ENCODE measurements at regions not wholly inside any gene's neighbourhood (a gene's known extent, or its start where the extent isn't known, plus 50 kb on each side); places are given as distances from the start of the nearest gene placed in this dataset.
A peak's percentile ranks its signal among the peaks of the same experiment; 100 is the strongest.
"Not testable (repeated sequence)": the region's sequence is repeated elsewhere in the genome, so short reads cannot be mapped to it uniquely, and the experiment has no call there.

DNA sequence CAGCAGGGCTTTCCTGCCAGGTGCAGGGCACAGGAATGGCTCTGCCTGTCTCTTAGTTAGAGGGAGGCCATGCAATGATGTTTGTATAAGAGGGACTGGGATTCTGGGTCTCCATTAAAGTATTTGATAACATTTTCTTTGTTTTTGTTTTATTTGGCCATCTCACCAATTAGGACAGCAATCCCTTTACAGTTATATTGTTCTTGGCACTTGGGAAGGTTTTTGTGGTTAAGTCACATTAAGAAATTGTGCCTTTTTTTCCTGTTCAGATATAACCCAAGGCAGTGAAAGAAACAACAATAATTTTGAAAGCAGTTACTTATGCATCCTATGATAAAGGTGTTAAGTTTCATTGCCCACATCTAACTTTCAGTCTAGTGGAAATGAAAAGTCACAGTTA, 237.4 kb upstream of the PRSS58 start:
- DNase-seq, result not testable (repeated sequence)

- DNase-seq, result no peak
These were observed 236.2 kb upstream of the PRSS58 start for GRCh38 chr7:142494021-142494420.

- DNase-seq, result no peak
These were observed 231.0 kb upstream of the PRSS58 start for GRCh38 chr7:142488842-142489241.

- no peak for DNase-seq
These were observed 230.3 kb upstream of the PRSS58 start for GRCh38 chr7:142488036-142488633.

GRCh38 chr7:142487565-142487964, 229.7 kb upstream of the PRSS58 start:
- DNase-seq, result not testable (repeated sequence)

- DNase-seq, result no peak
These were observed 229.3 kb upstream of the PRSS58 start for GRCh38 chr7:142487124-142487523.

DNA sequence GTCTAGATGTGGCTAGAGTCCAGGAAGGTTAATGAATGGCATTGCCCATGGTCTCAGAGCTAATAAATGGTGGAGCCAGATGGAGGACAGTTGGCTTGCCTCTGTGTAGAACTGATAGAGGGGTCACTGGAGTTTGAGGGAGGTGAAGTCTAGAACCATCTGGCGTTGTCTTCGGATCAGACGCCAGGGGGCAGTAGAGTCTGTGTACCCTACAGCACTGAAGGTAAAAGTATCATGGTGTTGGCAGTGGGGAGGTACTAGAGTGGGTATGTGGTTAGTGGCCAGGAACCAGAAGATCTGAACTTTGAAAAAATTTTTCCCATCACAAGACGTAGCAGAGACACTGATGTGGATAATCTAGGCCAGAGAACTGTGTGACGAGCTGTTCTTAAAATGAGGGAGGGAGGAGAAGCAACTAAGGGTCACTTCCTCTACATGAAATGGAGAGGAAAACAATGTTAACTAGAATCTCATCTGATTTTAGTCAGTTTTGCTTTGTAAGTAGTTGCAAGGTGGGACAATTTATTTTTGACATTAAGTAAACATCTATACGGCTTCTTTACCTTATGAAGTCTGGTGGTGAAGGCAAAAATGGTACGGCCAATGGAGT, 227.9 kb upstream of the PRSS58 start:
- DNase-seq, result no peak

GRCh38 chr7:142483659-142484317, 225.9 kb upstream of the PRSS58 start:
- DNase-seq, result no peak

DNA sequence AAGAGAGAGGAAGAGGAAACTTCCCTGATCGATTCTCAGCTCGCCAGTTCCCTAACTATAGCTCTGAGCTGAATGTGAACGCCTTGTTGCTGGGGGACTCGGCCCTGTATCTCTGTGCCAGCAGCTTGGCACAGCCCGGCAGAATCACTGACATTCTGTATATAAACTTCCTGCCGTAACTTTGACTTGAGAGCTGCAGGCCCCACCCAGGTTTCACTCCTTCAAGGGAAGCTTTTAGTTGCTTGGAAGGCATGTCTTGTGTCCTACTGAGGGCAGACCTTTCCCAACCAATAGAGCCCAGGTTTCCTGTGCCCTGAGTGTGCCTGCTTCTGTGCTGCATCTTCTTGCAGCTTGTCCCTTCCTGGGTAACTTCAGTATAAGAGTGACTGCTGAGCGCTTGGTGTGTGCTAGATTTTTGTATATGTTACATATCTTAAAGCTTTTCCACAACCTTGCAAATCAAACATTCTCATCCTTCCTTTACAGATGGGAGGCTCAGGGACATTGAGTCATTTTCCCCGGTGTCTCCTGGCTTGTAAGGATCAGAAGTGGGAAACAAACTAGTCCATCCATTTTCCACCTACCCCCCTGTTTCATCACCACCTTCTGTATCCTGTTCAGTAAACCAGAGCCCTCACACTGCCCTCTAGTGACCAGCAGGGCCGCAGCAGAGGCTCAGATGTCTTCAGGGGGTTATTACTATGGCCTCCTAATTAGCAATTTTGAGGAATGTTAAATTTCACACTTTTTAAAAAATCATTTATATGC, 225.2 kb upstream of the PRSS58 start:
- peak; percentile 60 for DNase-seq

DNA sequence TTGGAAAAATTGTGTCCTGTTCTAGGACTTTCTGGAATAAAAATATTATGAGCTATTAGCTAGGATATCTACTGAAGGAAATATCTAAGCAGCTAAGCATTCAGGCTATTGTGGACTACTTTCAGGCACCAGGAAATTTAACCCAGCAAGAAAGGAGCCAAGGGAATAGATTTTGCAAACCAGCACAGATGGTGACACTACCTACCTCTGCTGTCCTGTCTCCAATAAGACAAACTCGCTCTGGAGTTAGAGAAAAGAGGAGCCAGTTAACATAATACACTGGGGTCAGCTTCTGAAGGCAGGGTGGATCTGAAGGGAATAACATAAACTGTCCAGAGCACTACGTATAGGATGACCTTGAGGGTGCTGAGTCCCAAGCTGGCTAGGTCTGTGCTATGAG, 223.7 kb upstream of the PRSS58 start:
- DNase-seq, result peak; percentile 50

DNA sequence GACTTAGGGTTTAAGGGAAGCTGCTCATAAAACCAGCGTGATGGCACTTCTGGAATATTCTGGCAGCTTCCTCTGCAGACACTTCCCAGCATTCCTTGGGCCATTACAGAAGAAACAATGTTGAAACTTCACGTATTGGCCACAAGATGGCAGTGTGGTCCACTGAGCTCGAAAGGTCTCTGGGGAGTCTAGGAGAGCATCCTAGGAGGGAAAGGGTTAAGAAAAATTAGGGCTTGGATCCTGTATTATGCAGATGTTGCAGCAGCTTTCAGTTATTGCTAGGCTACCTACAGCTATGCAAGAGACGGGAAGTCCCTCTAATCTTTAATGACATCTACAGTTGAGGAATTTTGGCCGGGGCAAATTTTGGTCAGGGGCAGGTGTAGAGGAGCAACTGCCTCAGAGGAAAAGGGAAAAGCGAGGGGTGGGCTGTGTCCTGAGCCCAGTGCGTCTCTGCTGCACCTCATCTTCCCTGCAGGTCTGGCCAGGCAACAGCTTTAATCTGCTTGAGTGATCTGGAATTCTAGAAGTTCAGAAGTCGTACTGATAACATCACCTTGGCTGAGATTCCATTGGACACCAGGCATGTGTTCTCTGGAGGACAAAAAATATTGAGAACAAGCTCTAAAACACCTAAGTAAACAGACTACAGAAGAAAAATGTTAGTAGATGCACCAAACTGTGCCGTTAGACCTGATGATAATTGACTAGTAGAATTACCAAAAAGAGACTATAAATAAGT, 220.8 kb upstream of the PRSS58 start:
- peak; percentile 70 for DNase-seq

- DNase-seq, result not testable (repeated sequence)
These were observed 219.9 kb upstream of the PRSS58 start for GRCh38 chr7:142477801-142478200.

GRCh38 chr7:142477079-142477651, 219.3 kb upstream of the PRSS58 start:
- DNase-seq, result peak; percentile 74

GRCh38 chr7:142476077-142476476, 218.2 kb upstream of the PRSS58 start:
- DNase-seq, result peak; percentile 19

GRCh38 chr7:142471820-142472219, 214.0 kb upstream of the PRSS58 start:
- DNase-seq, result no peak

DNA sequence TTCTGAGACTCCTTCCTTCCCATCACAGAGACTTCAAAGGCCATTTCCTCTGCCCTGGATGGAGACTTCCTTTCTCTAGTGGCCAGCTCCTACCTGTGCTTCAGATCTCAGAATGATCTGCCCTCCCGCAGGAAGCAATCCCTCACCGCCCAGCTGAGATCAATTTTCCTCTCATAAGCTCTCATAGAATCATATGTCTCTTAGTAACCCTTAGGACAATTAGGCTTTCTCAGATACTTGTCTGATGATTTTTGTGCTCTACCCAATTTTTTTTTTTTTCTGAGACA, 212.6 kb upstream of the PRSS58 start:
- DNase-seq, result no peak

DNA sequence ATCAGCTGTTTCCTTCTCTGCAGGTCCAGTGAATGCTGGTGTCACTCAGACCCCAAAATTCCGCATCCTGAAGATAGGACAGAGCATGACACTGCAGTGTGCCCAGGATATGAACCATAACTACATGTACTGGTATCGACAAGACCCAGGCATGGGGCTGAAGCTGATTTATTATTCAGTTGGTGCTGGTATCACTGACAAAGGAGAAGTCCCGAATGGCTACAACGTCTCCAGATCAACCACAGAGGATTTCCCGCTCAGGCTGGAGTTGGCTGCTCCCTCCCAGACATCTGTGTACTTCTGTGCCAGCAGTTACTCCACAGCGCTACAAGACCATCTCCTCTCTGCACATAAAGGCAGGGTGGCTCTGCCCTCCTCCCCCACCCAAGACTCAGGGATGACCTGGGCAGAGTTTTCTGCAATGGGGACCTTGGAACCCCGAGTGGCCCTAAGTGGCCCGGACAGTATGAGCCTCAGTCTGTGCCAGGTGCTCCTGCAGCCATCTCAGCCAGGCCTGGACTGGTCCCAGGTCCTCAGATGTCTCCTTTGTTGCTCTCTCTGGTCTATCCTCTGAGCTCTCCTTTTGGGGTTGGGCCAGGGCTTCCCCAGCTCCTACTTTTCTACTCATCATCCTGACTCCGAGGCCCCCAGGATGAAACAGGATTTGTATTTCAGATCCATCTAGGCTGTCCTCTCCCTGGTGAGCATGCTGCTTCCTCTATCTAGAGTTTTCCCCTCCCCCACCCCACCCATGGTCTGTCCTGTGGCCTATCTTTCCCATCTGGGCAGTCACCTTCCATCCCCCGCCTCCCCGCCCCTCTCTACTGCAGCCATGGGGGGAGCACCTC, 212.1 kb upstream of the PRSS58 start:
- no peak for DNase-seq

- DNase-seq, result no peak
These were observed 211.2 kb upstream of the PRSS58 start for GRCh38 chr7:142468871-142469665.

DNA sequence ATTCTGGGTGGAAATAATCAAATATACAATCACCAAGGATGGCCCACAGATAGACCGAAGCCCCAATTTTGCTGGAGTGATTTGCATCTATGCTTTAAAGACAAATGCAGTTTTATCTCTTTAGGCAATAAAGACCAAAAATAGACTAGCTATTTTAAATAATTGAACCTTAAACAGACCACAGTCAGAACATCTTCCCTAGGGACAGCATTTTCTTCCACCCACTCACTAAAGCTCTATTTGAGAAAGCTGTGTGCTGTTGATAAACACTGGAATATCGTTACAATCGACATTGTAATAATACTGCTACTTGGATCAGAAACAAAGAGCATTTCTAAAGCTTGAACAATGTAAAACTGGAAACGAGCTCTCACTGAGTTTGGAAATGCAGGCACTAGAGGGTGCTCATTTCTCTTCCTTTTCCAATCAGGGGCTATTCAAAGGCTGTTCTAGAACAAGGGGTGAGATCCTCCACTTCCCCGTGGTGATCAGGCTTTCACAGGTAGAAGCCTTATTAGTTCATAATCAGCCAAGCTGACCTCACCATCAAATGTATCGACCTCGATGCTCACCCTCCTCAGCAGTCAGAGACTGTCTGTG, 209.3 kb upstream of the PRSS58 start:
- DNase-seq, result peak; percentile 27

DNA sequence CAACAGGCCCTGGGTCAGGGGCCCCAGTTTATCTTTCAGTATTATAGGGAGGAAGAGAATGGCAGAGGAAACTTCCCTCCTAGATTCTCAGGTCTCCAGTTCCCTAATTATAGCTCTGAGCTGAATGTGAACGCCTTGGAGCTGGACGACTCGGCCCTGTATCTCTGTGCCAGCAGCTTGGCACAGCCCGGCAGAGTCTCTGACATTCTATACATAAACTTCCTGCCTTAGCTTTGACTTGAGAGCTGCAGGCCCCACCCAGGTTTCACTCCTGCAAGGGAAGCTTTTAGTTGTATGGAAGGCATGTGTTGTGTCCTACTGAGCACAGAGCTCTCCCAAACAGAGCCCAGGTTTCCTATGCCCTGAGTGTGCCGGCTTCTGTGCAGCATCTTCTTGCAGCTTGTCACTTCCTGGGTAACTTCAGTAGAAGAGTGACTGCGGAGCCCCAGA, 205.6 kb upstream of the PRSS58 start:
- DNase-seq, result peak; percentile 21
